ENCODE measurements at regions not wholly inside any gene's neighbourhood (a gene's known extent, or its start where the extent isn't known, plus 50 kb on each side); places are given as distances from the start of the nearest gene placed in this dataset.

DNA sequence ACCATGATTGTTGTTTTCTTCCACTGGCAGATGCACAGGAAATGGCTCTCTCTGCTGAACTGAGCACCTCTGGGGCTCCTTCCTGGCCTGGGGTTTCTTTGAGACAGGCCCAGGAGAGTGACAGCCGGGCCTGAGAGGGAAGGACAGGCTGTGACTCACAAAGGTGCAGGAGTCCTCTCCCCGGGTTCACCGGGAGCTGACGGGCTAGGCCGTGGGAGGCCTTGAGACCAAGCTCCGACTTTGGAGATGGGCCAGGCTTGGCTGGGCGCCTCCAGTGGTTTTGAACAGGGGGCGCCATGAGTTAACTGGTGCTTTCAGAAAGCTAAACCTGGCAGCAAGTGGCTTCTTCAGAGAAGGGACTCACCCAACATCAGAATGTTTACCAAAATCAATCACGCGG lies 143.4 kb downstream of the URI1 start:
- WGBS, 2 donors: 55 to 64% methylated on average over 10 of the region's 10 CpGs
- no peak for DNase-seq (ENCODE audit: low spot score in 2 of 2)
- TF ChIP-seq, protein P1, sequence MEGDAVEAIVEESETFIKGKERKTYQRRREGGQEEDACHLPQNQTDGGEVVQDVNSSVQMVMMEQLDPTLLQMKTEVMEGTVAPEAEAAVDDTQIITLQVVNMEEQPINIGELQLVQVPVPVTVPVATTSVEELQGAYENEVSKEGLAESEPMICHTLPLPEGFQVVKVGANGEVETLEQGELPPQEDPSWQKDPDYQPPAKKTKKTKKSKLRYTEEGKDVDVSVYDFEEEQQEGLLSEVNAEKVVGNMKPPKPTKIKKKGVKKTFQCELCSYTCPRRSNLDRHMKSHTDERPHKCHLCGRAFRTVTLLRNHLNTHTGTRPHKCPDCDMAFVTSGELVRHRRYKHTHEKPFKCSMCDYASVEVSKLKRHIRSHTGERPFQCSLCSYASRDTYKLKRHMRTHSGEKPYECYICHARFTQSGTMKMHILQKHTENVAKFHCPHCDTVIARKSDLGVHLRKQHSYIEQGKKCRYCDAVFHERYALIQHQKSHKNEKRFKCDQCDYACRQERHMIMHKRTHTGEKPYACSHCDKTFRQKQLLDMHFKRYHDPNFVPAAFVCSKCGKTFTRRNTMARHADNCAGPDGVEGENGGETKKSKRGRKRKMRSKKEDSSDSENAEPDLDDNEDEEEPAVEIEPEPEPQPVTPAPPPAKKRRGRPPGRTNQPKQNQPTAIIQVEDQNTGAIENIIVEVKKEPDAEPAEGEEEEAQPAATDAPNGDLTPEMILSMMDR (IDR thresholded peaks at IDR 0.05): no peak
- TF ChIP-seq POLR2A (IDR thresholded peaks at IDR 0.05): no peak
- intact Hi-C loops (cut with DNase I; ENCODE audit: low total_unique reads): no loop called here
- H3K4me3 ChIP-seq (ENCODE audit: low read depth, poor library complexity, severe bottlenecking): no peak overlapping the region

DNA sequence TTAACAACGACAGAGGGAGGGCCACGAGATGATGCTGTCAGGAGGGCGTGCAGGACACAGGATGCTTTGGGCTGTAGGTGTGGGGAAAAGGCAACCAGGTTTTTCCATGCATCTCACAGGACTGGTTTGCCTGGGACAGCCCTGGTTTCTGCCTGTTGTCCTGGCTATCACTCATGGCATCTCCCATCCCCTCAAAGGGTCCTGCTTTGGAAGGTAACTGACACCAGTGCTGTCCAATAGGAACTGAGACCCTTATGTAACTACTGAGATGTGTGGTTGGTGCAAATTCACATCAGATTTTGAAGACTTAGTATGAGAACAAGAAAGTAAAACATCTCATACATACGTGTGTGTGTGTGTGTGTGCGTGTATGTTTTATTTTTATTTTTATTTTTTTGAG lies 144.2 kb downstream of the URI1 start:
- TF ChIP-seq, protein P1 (IDR thresholded peaks at IDR 0.05): no peak
- no peak for TF ChIP-seq POLR2A (IDR thresholded peaks at IDR 0.05)
- H3K4me3 ChIP-seq (ENCODE audit: low read depth, poor library complexity, severe bottlenecking): no peak overlapping the region
- 81 to 86% methylated on average over 5 of the region's 5 CpGs for WGBS, 2 donors
- DNase-seq (ENCODE audit: low spot score in 2 of 2): no peak
- intact Hi-C loops (cut with DNase I; ENCODE audit: low total_unique reads): no loop called here

DNA sequence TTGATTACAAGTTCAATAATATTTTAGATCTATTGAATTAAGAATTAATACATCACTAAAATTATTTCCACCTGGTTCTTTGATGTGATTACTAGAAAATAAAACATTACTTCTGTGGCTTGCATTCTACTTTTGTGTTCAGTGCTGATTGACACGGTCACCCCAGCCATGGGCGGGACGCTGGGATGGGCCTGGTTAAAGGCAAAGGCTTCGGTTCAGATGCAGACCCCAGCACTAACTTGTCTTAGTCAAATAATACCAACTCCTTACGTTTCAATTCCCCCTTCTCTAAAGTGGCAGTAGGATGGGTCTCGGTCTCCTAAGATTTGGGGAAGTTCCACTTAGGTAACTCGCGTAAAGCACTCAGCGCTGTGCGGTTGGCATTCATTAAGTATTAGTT lies 144.9 kb downstream of the URI1 start:
- intact Hi-C loops (cut with DNase I; ENCODE audit: low total_unique reads): no loop called here
- 94% methylated on average over 10 of the region's 10 CpGs for WGBS, 2 donors
- no peak for TF ChIP-seq POLR2A (IDR thresholded peaks at IDR 0.05)
- TF ChIP-seq, protein P1 (IDR thresholded peaks at IDR 0.05): no peak
- no peak for DNase-seq (ENCODE audit: low spot score in 2 of 2)
- no peak overlapping the region for H3K4me3 ChIP-seq (ENCODE audit: low read depth, poor library complexity, severe bottlenecking)

DNA sequence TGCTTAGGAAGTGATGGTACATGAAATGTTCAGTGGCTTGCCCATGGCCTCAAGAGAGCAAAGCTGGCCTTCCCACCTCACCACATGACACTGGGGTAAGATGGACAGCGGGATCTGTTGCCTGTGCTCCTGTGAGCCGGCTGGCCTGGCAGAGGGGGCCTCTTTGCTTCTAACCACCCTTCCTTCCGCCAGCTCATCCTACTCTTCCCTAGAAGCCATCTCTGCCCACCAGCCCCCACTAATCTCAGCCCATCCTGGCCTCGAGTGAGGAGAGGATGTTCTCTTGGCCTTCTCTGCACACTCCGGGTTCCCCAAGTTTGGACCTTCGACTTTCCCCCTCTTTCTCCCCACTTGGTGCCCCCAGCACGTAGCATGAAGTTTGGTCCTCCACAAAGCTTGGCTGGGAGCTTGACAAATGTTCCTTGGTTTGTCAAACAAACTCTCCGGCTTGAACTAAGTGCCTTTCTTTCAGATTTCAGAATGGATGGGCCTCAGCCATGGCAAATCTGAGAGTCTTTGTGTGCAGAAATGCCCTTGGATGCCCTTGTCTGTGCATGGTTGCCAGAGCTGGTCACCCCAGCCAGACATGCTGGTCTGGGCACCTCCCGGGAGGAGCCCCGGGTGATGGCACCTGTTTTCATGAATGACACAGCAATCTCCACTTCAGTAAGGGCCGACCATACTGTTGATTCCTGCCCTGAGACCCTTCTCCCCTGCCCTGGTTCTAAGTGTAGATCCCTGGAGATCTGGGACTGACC lies 145.5 kb downstream of the URI1 start:
- DNase-seq (ENCODE audit: low spot score in 2 of 2): no peak
- TF ChIP-seq POLR2A (IDR thresholded peaks at IDR 0.05): no peak
- TF ChIP-seq, protein P1 (IDR thresholded peaks at IDR 0.05): no peak
- WGBS, 2 donors: 80 to 89% methylated on average over 11 of the region's 11 CpGs
- intact Hi-C loops (cut with DNase I; ENCODE audit: low total_unique reads): no loop called here
- H3K4me3 ChIP-seq (ENCODE audit: low read depth, poor library complexity, severe bottlenecking): no peak overlapping the region

DNA sequence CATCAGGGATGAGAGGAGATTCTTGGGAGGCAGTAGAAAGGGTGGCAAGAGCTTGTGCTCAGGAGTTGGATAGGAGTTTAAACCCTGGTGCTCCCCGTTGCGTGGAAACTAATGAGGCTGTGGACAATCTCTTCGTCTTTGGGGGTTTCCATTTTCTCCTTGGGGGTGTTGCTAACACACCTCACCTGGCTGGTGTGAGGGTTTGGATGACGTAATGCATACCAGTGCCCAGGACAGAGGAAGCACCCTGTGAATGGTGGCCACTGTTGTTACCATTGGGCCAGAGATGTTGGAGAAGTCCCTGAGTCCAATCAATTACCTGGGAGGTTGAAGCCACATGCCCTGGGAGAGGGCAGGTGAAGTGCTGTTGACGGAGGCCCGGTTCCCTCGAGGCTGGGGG lies 146.5 kb downstream of the URI1 start:
- no peak overlapping the region for H3K4me3 ChIP-seq (ENCODE audit: low read depth, poor library complexity, severe bottlenecking)
- TF ChIP-seq, protein P1 (IDR thresholded peaks at IDR 0.05): no peak
- TF ChIP-seq POLR2A (IDR thresholded peaks at IDR 0.05): no peak
- WGBS, 2 donors: 89 to 92% methylated on average over 7 of the region's 7 CpGs
- no peak for DNase-seq (ENCODE audit: low spot score in 2 of 2)
- intact Hi-C loops (cut with DNase I; ENCODE audit: low total_unique reads): no loop called here

Measured in lower leg skin (tissue), 4 donors.